Gastrocnemius medialis (tissue), 4 donors: ENCODE measurements at regions not wholly inside any gene's neighbourhood (a gene's known extent, or its start where the extent isn't known, plus 50 kb on each side); places are given as distances from the start of the nearest gene placed in this dataset.

Experiments used
- ATAC-seq, 2 donors: fragments of 150-250 bp; one replicate each; pipeline ENCODE4 v1.9.1; 2016
- DNase-seq, 2 donors: peaks; one replicate each; pipeline ENCODE4 v3.0.0-alpha.2; 2019
- H3K27ac ChIP-seq, 4 donors: fragments of 200-600 bp; sonication (generic); 1 replicate in 1 of 4; 2 replicates in 3 of 4; pipeline ENCODE4 v1.5.1; 2016 to 2018; ENCODE audit warnings: mild to moderate bottlenecking in 2 of 4, moderate library complexity in 1 of 4
- H3K27me3 ChIP-seq, 3 donors: fragments of 200-600 bp; sonication (generic) in 2 of 3; 1 replicate in 1 of 3; 2 replicates in 2 of 3; pipeline versions ENCODE4 v1.5.1 to v1.6.0; 2016 to 2019; ENCODE audit warnings: mild to moderate bottlenecking in 1 of 3, moderate library complexity in 1 of 3
- H3K36me3 ChIP-seq, 2 donors: fragments of 200-600 bp; sonication (generic) in 1 of 2; one replicate each; pipeline ENCODE4 v1.5.1; 2017 to 2018
- H3K4me1 ChIP-seq, 2 donors: fragments of 200-600 bp; sonication (generic) in 1 of 2; one replicate each; pipeline ENCODE4 v1.5.1; 2016 to 2017; ENCODE audit warnings: mild to moderate bottlenecking in 2 of 2
- H3K4me3 ChIP-seq, 4 donors: fragments of 200-600 bp; sonication (generic) in 3 of 4; 1 replicate in 1 of 4; 2 replicates in 3 of 4; pipeline ENCODE4 v1.5.1; 2016 to 2019; ENCODE audit warnings: mild to moderate bottlenecking in 2 of 4
- H3K9me3 ChIP-seq, 3 donors: fragments of 200-600 bp; sonication (generic) in 2 of 3; 1 replicate in 1 of 3; 2 replicates in 2 of 3; pipeline ENCODE4 v1.5.1; 2016 to 2019
- CTCF ChIP-seq, 5 experiments: fragments of 450-650 bp in 3 of 5; fragments of 200-600 bp in 2 of 5; sonication (generic) in 2 of 5; IDR thresholded peaks in 4 of 5; conservative IDR thresholded peaks in 1 of 5; 1 replicate in 4 of 5; 2 replicates in 1 of 5; pipeline ENCODE4 v1.5.1; 2016 to 2019; ENCODE audit warnings: antibody characterized with exemption in 5 of 5, mild to moderate bottlenecking in 3 of 5, moderate library complexity in 3 of 5
- POLR2A ChIP-seq, 2 donors: fragments of 450-650 bp; IDR thresholded peaks; one replicate each; pipeline ENCODE4 v1.6.1; 2017; ENCODE audit warnings: antibody characterized with exemption in 2 of 2, mild to moderate bottlenecking in 2 of 2, moderate library complexity in 2 of 2
- in situ Hi-C, 4 donors: fragments of 200-750 bp; cut with MboI; loops; one replicate each; pipeline versions ENCODE4 v1.15.0 to v1.8.0; 2017; ENCODE audit warnings: low sequenced_read_pairs in 4 of 4
- intact Hi-C: fragments of 100-400 bp; cut with DNase I; formaldehyde crosslinking; loops from one replicate; pipeline ENCODE4 v1.15.1; 2023; ENCODE audit warnings: low total_unique reads

DNA sequence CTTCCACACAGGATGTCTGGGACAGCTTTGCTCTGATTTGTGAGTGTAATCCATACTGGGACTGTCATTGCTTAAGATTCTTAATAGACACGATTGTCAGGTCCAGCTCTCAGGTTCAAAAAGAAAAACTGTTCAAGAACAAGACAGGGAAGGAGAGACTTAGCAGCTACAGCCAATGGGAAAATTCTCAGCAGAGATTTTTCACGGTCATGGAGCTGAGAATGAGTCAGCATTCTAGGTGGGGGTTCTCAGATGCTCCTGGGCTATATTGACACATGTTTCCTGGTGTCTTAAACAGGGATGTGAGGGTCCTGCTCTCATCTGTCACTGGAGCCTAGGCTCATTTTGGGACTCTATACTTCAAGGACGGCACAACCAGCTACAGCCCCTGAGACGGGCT, 318.3 kb downstream of the RRAGC start:
- ATAC-seq: no peak
- Histone ChIP-seq H3K4me1 (no peaks in the 10 kb centered on the region), H3K27ac (no peak overlapping the region), H3K27me3 (peaks cover 0 to 3% (median under 1%) of the 10 kb centered on the region in 3 donors), H3K36me3 (no peaks in the 10 kb centered on the region), H3K9me3 (no peaks in the 10 kb centered on the region), H3K4me3 (no peak overlapping the region)
- intact Hi-C loops: no loop called here
- in situ Hi-C loops: no loop called here
- TF ChIP-seq CTCF (IDR thresholded peaks at IDR 0.05 in 4 of 5, conservative IDR thresholded peaks at IDR 0.05 in 1 of 5): no peak
- no peak for TF ChIP-seq POLR2A (IDR thresholded peaks at IDR 0.05)
- DNase-seq: no peak

GRCh38 chr1:38539931-38540330, 319.6 kb downstream of the RRAGC start:
- ATAC-seq: no peak
- H3K9me3 ChIP-seq: no peaks in the 10 kb centered on the region
- in situ Hi-C loops: no loop called here
- no peaks in the 10 kb centered on the region for H3K36me3 ChIP-seq
- H3K4me1 ChIP-seq: no peaks in the 10 kb centered on the region
- TF ChIP-seq POLR2A (IDR thresholded peaks at IDR 0.05): no peak
- TF ChIP-seq CTCF (IDR thresholded peaks at IDR 0.05 in 4 of 5, conservative IDR thresholded peaks at IDR 0.05 in 1 of 5): no peak
- peaks cover 0 to 9% (median 3%) of the 10 kb centered on the region in 3 donors for H3K27me3 ChIP-seq
- no peak for DNase-seq
- intact Hi-C loops: no loop called here
- no peak overlapping the region for H3K27ac ChIP-seq
- H3K4me3 ChIP-seq: no peak overlapping the region

GRCh38 chr1:38538834-38539233, 320.7 kb downstream of the RRAGC start:
- H3K4me1 ChIP-seq: no peaks in the 10 kb centered on the region
- no peak overlapping the region for H3K27ac ChIP-seq
- H3K27me3 ChIP-seq: peaks cover 0 to 9% (median 0%) of the 10 kb centered on the region in 3 donors
- intact Hi-C loops: no loop called here
- no peaks in the 10 kb centered on the region for H3K9me3 ChIP-seq
- DNase-seq (no peak), ATAC-seq (no peak)
- H3K36me3 ChIP-seq: no peaks in the 10 kb centered on the region
- TF ChIP-seq POLR2A (IDR thresholded peaks at IDR 0.05) (no peak), CTCF (IDR thresholded peaks at IDR 0.05 in 4 of 5, conservative IDR thresholded peaks at IDR 0.05 in 1 of 5) (no peak)
- in situ Hi-C loops: no loop called here
- no peak overlapping the region for H3K4me3 ChIP-seq

DNA sequence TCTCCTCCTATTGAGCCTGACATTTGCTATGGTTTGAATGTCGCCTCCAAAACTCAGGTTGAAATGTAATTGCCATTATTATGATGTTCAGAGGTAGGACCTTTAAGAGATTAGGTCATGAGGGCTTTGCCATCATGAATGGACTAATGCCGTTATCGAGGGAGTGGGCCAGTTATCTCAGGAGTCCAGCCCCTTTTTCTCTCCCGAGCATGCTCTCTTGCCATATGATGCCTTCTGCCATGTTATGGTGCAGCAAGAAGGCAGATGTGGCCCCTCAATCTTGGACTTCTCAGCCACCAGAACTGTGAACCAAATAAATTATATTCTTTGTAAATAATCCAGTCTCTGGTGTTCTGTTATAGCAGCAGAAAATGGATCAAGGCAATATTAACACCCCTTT, 323.5 kb downstream of the RRAGC start:
- H3K9me3 ChIP-seq: no peaks in the 10 kb centered on the region
- H3K27ac ChIP-seq: no peak overlapping the region
- TF ChIP-seq CTCF (IDR thresholded peaks at IDR 0.05 in 4 of 5, conservative IDR thresholded peaks at IDR 0.05 in 1 of 5) (no peak), POLR2A (IDR thresholded peaks at IDR 0.05) (no peak)
- H3K4me3 ChIP-seq: no peak overlapping the region
- no peak for ATAC-seq
- no peak for DNase-seq
- no peaks in the 10 kb centered on the region for H3K36me3 ChIP-seq
- peaks cover 0 to 9% (median 0%) of the 10 kb centered on the region in 3 donors for H3K27me3 ChIP-seq
- in situ Hi-C loops (no loop called here), intact Hi-C loops (no loop called here)
- no peaks in the 10 kb centered on the region for H3K4me1 ChIP-seq

DNA sequence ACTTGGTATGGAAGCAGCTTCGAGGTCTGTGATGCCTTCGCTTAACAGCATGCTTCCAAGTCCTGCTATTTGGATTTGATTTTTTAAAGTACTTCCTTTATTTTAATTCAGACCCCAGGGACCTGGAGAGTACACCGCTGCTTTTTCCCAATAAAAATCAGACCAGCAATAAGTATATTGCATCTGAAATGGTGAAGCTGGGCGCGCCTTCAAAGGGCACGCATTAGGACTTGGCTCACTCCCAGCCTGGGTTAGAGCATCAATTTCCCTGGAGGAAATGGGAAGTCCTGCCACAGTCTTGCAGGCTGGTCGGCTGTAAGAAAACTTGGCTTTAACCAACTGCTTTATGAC, 325.1 kb downstream of the RRAGC start:
- no peak for ATAC-seq
- H3K27me3 ChIP-seq: peaks cover 0 to 9% (median 0%) of the 10 kb centered on the region in 3 donors
- no peaks in the 10 kb centered on the region for H3K9me3 ChIP-seq
- H3K27ac ChIP-seq: no peak overlapping the region
- no peak for DNase-seq
- no peaks in the 10 kb centered on the region for H3K36me3 ChIP-seq
- no peaks in the 10 kb centered on the region for H3K4me1 ChIP-seq
- no peak overlapping the region for H3K4me3 ChIP-seq
- TF ChIP-seq POLR2A (IDR thresholded peaks at IDR 0.05) (no peak), CTCF (IDR thresholded peaks at IDR 0.05 in 4 of 5, conservative IDR thresholded peaks at IDR 0.05 in 1 of 5) (no peak)
- in situ Hi-C loops: no loop called here
- intact Hi-C loops: no loop called here
